22Rv1 (cell line): ENCODE measurements at regions not wholly inside any gene's neighbourhood (a gene's known extent, or its start where the extent isn't known, plus 50 kb on each side); places are given as distances from the start of the nearest gene placed in this dataset.

Experiments used
- H3K27ac ChIP-seq: fragments of 450-650 bp; 2 replicates; pipeline ENCODE4 v1.5.1; 2017
- ZFX ChIP-seq: fragments of 450-650 bp; IDR thresholded peaks from 2 replicates; pipeline ENCODE4 v1.6.1; 2017; ENCODE audit warnings: antibody characterized with exemption, borderline replicate concordance
- TF ChIP-seq, protein P1 (sequence below): fragments of 450-650 bp; IDR thresholded peaks from 2 replicates; pipeline ENCODE4 v1.5.1; 2017; ENCODE audit warnings: mild to moderate bottlenecking

GRCh38 chr2:172323256-172323655 lies 104.1 kb upstream of the ITGA6 start:
- TF ChIP-seq, protein P1, sequence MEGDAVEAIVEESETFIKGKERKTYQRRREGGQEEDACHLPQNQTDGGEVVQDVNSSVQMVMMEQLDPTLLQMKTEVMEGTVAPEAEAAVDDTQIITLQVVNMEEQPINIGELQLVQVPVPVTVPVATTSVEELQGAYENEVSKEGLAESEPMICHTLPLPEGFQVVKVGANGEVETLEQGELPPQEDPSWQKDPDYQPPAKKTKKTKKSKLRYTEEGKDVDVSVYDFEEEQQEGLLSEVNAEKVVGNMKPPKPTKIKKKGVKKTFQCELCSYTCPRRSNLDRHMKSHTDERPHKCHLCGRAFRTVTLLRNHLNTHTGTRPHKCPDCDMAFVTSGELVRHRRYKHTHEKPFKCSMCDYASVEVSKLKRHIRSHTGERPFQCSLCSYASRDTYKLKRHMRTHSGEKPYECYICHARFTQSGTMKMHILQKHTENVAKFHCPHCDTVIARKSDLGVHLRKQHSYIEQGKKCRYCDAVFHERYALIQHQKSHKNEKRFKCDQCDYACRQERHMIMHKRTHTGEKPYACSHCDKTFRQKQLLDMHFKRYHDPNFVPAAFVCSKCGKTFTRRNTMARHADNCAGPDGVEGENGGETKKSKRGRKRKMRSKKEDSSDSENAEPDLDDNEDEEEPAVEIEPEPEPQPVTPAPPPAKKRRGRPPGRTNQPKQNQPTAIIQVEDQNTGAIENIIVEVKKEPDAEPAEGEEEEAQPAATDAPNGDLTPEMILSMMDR: no peak
- TF ChIP-seq ZFX: no peak
- no peak overlapping the region for H3K27ac ChIP-seq

- TF ChIP-seq ZFX: no peak
- TF ChIP-seq, protein P1: no peak
- H3K27ac ChIP-seq: no peak overlapping the region
Observed at GRCh38 chr2:172323861-172324597, 103.4 kb upstream of the ITGA6 start.

- no peak overlapping the region for H3K27ac ChIP-seq
- TF ChIP-seq, protein P1: no peak
- no peak for TF ChIP-seq ZFX
Observed at GRCh38 chr2:172326211-172326509, 101.2 kb upstream of the ITGA6 start.

DNA sequence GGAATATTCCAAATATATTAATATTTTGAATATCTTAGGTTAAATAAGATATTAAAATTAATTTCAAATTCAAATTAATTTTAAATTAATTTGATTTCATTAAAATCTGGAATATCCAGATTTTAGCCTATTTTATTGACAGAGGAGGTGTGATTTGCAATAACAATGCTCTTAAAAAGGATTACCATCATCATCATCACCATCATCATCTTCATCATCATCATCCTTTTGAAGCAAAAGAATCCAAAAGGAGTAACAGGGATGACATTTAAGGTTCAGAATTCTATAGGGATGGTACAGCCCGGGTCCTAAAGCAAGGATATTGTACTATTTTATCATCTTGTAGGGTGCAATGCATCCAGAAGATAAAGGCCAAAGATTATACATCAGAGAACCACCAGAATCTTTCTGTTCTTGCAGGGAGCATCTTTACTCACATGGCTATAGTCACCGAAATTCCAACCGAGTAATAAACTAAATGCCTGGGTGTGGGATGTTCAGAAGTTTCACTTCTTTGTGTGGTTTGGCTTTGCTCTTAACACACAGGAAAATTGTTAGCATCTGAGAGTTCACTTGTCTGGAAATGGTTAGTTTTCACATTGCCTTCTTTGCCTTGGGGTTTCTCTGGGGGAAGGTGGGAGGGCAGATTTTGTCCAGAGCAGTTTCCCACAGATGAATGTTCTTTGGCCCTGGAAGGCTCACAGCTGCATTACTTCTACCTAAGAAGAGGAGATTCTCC lies 99.1 kb upstream of the ITGA6 start:
- TF ChIP-seq ZFX: no peak
- TF ChIP-seq, protein P1: no peak
- no peak overlapping the region for H3K27ac ChIP-seq

DNA sequence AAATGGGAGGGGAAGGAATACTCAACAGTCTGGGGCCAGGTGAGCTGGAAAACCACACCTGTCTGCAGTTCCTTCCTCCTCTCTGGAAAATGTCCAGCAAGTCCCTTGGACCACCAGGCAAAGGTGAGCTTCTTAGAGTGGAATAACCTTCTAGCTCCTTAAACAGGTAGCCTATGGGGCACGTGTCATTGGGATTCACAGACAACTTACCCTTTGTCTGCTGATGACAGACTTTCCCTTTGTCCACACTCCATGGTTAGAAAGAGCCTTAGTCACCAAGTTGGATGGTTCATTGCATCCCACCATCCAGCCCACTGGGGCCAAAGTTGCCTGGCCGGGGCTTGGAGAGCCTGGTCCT lies 98.0 kb upstream of the ITGA6 start:
- no peak overlapping the region for H3K27ac ChIP-seq
- TF ChIP-seq, protein P1: no peak
- TF ChIP-seq ZFX: no peak

- no peak overlapping the region for H3K27ac ChIP-seq
Observed at GRCh38 chr2:172329774-172330671, 97.4 kb upstream of the ITGA6 start.

More at GRCh38 chr2:172329774-172330671, 97.4 kb upstream of the ITGA6 start:
- TF ChIP-seq ZFX: no peak
- TF ChIP-seq, protein P1: no peak
